GM19023 (cell line): ENCODE measurements at regions not wholly inside any gene's neighbourhood (a gene's known extent, or its start where the extent isn't known, plus 50 kb on each side); places are given as distances from the start of the nearest gene placed in this dataset.
A peak's percentile ranks its signal among the peaks of the same experiment; 100 is the strongest.

Source experiments
- ATAC-seq: cut with Tn5 transposase; IDR thresholded peaks from one replicate; pipeline ENCODE4 v1.9.1; 2021; ENCODE audit warnings: mild to moderate bottlenecking, moderate library complexity; ENCODE audit not compliant: unreplicated experiment

GRCh38 chr3:18501679-18502343 is 76.7 kb upstream of the SATB1 start:
- ATAC-seq, result no peak

GRCh38 chr3:18500322-18500721 is 75.2 kb upstream of the SATB1 start:
- no peak for ATAC-seq

GRCh38 chr3:18499301-18499700 is 74.2 kb upstream of the SATB1 start:
- ATAC-seq, result peak; percentile 85

- no peak for ATAC-seq
Observed at GRCh38 chr3:18494251-18494650, 69.1 kb upstream of the SATB1 start.

GRCh38 chr3:18489939-18490338 is 64.8 kb upstream of the SATB1 start:
- ATAC-seq, result no peak

GRCh38 chr3:18483226-18483625 is 58.1 kb upstream of the SATB1 start:
- no peak for ATAC-seq

- no peak for ATAC-seq
Observed at GRCh38 chr3:18481946-18482548, 56.9 kb upstream of the SATB1 start.

- no peak for ATAC-seq
Observed at GRCh38 chr3:18477620-18478019, 52.5 kb upstream of the SATB1 start.
